ENCODE measurements at regions not wholly inside any gene's neighbourhood (a gene's known extent, or its start where the extent isn't known, plus 50 kb on each side); places are given as distances from the start of the nearest gene placed in this dataset.
"Not testable (repeated sequence)": the region's sequence is repeated elsewhere in the genome, so short reads cannot be mapped to it uniquely, and the experiment has no call there.

GRCh38 chr22:22321743-22322611 lies 77.4 kb downstream of the VPREB1 start:
- not testable (repeated sequence) for H3K36me3 ChIP-seq; H3K4me3 ChIP-seq (ENCODE audit: low read depth, low read length)
- DNase-seq: peak; percentile 84

GRCh38 chr22:22322792-22323191 lies 78.2 kb downstream of the VPREB1 start:
- H3K27ac ChIP-seq: no peak overlapping the region
- no peak for TF ChIP-seq CTCF (IDR thresholded peaks at IDR 0.05; ENCODE audit: low read depth, low read length)
- no peaks in the 10 kb centered on the region for H3K27me3 ChIP-seq (ENCODE audit: insufficient read depth, low read depth, severe bottlenecking)
- no peak for DNase-seq
- no peak overlapping the region for H3K4me3 ChIP-seq (ENCODE audit: low read depth, low read length)
- H3K9me3 ChIP-seq (ENCODE audit: severe bottlenecking): no peaks in the 10 kb centered on the region
- H3K36me3 ChIP-seq: peaks cover 7% of the 10 kb centered on the region

More at GRCh38 chr22:22321743-22322611, 77.4 kb downstream of the VPREB1 start:
- peak; percentile 92 for TF ChIP-seq CTCF (IDR thresholded peaks at IDR 0.05; ENCODE audit: low read depth, low read length)
- not testable (repeated sequence) for H3K27ac ChIP-seq; H3K9me3 ChIP-seq (ENCODE audit: severe bottlenecking); H3K27me3 ChIP-seq (ENCODE audit: insufficient read depth, low read depth, severe bottlenecking)

GRCh38 chr22:22327723-22328122 lies 83.1 kb downstream of the VPREB1 start:
- DNase-seq: no peak
- Histone ChIP-seq H3K27me3 (ENCODE audit: insufficient read depth, low read depth, severe bottlenecking) (no peaks in the 10 kb centered on the region), H3K27ac (no peak overlapping the region), H3K4me3 (ENCODE audit: low read depth, low read length) (no peak overlapping the region), H3K36me3 (no peaks in the 10 kb centered on the region), H3K9me3 (ENCODE audit: severe bottlenecking) (peaks cover 6% of the 10 kb centered on the region)
- TF ChIP-seq CTCF (IDR thresholded peaks at IDR 0.05; ENCODE audit: low read depth, low read length): no peak

GRCh38 chr22:22329792-22330191 lies 85.2 kb downstream of the VPREB1 start:
- Histone ChIP-seq H3K9me3 (ENCODE audit: severe bottlenecking) (peaks cover 6% of the 10 kb centered on the region), H3K36me3 (no peaks in the 10 kb centered on the region), H3K4me3 (ENCODE audit: low read depth, low read length) (no peak overlapping the region), H3K27me3 (ENCODE audit: insufficient read depth, low read depth, severe bottlenecking) (peaks cover 5% of the 10 kb centered on the region), H3K27ac (no peak overlapping the region)
- TF ChIP-seq CTCF (IDR thresholded peaks at IDR 0.05; ENCODE audit: low read depth, low read length): no peak
- DNase-seq: no peak

- DNase-seq; H3K9me3 ChIP-seq (ENCODE audit: severe bottlenecking); H3K36me3 ChIP-seq; H3K4me3 ChIP-seq (ENCODE audit: low read depth, low read length); H3K27ac ChIP-seq: not testable (repeated sequence)
- peaks cover 38% of the 10 kb centered on the region for H3K27me3 ChIP-seq (ENCODE audit: insufficient read depth, low read depth, severe bottlenecking)
Observed at GRCh38 chr22:22335640-22336039, 91.1 kb downstream of the VPREB1 start.

GRCh38 chr22:22336333-22336732 lies 91.7 kb downstream of the VPREB1 start:
- not testable (repeated sequence) for H3K27ac ChIP-seq; H3K36me3 ChIP-seq; H3K4me3 ChIP-seq (ENCODE audit: low read depth, low read length); H3K9me3 ChIP-seq (ENCODE audit: severe bottlenecking); DNase-seq
- peaks cover 38% of the 10 kb centered on the region for H3K27me3 ChIP-seq (ENCODE audit: insufficient read depth, low read depth, severe bottlenecking)

GRCh38 chr22:22338778-22339177 lies 94.2 kb downstream of the VPREB1 start:
- H3K27ac ChIP-seq; H3K9me3 ChIP-seq (ENCODE audit: severe bottlenecking); H3K36me3 ChIP-seq; H3K4me3 ChIP-seq (ENCODE audit: low read depth, low read length); DNase-seq: not testable (repeated sequence)
- peaks cover 36% of the 10 kb centered on the region for H3K27me3 ChIP-seq (ENCODE audit: insufficient read depth, low read depth, severe bottlenecking)

All from WERI-Rb-1 (cell line).